Hypothalamus (tissue), 51 donors: ENCODE measurements at regions not wholly inside any gene's neighbourhood (a gene's known extent, or its start where the extent isn't known, plus 50 kb on each side); places are given as distances from the start of the nearest gene placed in this dataset.
"Not testable (repeated sequence)": the region's sequence is repeated elsewhere in the genome, so short reads cannot be mapped to it uniquely, and the experiment has no call there.

Experiments
- DNase-seq, 51 donors: peaks; one replicate each; lab custom pipeline; 2025; lab: John Stamatoyannopoulos, UW

DNA sequence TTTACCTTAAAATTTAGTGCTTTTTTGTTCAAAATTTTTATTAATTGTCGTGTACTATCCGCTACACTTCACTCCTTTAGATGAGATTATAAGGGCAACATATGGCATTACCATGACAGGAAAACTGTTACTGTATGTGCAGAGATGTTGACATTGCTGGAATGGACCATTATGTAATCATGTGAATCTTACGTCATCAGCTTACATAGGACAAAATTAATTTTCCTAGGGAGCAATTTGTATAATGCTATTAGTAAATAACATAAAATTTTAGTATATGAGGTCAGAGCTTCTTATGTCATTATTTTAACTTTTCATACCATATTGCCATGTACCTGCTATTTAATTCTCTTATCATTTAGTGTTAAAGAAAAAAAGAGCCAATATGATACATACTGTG lies 110.4 kb upstream of the KLHL1 start:
- no peak for DNase-seq

DNA sequence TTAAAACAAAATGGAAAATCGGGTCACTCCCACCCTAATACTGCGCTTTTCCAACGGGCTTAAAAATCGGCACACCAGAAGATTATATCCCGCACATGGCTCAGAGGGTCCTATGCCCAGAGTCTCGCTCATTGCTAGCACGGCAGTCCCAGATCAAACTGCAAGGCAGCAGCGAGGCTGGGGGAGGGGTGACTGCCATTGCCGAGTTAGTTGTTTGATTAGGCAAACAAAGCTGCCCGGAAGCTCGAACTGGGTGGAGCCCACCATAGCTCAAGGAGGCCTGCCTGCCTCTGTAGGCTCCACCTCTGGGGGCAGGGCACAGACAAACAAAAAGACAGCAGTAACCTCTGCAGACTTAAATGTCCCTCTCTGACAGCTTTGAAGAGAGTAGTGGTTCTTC lies 100.7 kb upstream of the KLHL1 start:
- DNase-seq = not testable (repeated sequence)

DNA sequence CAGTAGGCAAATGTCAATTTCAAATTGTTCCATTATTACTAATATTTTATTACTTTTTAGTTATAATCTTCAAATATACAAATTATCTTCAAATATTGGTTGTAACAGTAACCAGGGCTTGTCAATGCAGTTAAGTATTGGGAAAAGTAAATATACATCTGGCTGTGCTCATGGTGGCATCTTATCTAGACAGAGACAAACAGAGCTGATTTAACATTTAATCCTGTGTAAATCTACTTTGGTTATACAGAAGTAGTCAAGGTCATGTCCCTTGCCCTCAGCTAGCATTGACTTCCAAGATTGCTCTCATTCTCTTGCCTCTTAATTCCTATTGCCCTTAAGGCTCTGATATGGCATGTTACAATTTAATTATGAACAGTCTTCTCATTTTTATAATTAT lies 98.4 kb upstream of the KLHL1 start:
- no peak for DNase-seq

DNA sequence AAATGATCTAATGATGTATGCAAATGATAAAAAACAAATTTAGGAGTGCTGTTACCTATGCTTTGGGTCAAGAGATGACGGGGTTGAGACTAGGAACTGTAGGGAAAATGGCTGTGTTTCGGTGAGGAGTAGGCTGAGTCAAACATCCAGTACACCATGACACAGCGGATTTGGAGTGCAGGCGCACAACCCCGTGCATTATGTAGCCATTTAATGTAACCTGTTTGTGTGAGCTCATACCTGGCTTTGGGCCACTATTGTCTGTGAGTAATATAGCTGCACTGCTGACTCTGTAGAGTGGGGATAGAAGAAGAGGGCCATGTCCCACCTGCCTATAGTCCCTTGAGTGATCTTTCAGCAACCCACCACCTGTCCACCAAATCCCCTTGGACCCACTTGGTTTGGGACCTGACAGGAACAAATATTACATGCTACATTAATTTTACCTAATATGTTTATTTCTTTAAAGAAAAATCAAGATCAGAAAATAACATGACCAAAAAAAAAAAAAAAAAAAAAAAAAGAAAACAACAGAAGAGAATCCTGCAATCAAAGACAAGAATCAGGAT lies 95.5 kb upstream of the KLHL1 start:
- no peak for DNase-seq

DNA sequence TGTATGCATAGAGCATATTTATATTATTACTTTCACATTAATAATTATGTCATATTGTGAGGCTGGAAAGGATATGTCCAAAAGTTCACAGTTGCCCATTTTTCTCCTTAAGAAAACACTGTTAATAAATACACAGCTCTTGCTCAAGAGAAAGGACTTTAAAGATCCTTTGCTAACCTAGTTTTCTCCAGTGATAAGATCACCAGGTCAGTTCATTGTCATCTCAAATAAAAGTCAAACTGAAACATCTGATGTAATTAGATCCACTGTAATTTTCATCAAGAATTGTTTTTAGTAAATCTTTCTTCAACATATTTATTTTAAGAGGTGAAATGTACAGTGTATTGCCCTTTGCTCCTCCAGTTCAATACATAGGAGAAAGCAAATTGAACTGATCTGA lies 82.8 kb upstream of the KLHL1 start:
- no peak for DNase-seq

DNA sequence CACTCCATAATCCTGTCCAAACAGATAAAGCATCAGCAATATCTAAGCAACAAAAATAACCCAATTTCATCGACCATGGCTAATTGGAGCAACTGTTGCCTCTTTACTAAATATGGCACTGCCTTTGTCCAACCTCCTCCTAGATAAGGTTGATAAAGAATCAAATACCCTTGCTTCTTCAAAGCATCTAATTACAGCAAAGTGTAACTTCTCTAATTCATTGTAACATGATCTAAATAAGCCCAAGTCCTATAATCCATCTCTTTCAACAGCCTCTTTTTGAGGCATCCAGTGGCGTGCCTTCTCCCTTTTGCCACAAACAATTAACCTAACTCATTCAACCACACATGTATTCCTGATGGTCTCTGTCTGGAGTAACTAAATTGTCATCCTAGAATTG lies 81.7 kb upstream of the KLHL1 start:
- no peak for DNase-seq

DNA sequence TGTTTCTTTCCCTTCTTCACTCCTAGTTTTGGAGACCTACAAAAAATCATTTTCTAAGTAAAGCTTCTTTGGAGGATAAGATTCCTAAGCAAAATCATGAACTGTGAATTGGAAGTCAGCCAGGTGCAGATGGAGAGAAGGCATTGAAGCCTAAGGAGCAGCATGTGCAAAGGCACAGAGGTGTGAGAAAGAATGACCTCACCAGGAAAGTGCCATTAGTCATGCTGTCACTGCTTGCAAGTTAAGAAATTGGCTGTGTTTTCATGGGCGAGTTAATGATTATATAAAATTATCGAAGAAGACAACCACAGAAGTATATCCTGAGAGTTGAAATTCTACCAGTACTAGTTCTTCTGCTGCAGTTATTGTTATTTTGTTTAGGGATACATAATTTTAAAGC lies 80.3 kb upstream of the KLHL1 start:
- no peak for DNase-seq

DNA sequence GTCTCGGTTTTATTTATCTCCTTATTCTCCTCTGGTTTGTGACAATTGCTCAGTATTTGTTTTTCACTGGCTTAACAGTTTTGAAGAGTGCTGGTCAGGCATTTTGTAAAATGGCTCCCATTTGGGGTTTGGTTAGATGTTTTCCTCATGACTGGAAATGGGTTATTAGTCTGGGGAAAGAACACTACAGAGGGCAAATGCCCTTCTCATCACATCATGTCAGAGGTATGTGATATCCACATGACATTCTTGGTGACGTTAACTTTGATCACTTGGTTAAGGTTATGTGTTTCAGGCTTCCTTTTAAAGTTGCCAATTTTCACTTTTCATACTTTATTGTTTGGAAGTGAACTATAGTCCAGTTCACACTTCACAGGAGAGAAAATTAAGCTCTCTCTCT lies 74.8 kb upstream of the KLHL1 start:
- DNase-seq = no peak
